ENCODE measurements at regions not wholly inside any gene's neighbourhood (a gene's known extent, or its start where the extent isn't known, plus 50 kb on each side); places are given as distances from the start of the nearest gene placed in this dataset.

- no peak for TF ChIP-seq CTCF (conservative IDR thresholded peaks at IDR 0.05; ENCODE audit: low read depth, low read length)
- no peak for TF ChIP-seq MAZ (IDR thresholded peaks at IDR 0.05; ENCODE audit: borderline replicate concordance, low read depth, low read length)
- no peak for TF ChIP-seq POLR2A (IDR thresholded peaks at IDR 0.05; ENCODE audit: low read depth, low read length)
- TF ChIP-seq CEBPB (IDR thresholded peaks at IDR 0.05; ENCODE audit: low read depth, low read length): no peak
- TF ChIP-seq NFE2L2 (IDR thresholded peaks at IDR 0.05; ENCODE audit: low read depth, low read length): no peak
- TF ChIP-seq, protein P1, sequence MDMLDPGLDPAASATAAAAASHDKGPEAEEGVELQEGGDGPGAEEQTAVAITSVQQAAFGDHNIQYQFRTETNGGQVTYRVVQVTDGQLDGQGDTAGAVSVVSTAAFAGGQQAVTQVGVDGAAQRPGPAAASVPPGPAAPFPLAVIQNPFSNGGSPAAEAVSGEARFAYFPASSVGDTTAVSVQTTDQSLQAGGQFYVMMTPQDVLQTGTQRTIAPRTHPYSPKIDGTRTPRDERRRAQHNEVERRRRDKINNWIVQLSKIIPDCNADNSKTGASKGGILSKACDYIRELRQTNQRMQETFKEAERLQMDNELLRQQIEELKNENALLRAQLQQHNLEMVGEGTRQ (IDR thresholded peaks at IDR 0.05; ENCODE audit: low read depth, low read length): no peak
- no peak for TF ChIP-seq BHLHE40 (IDR thresholded peaks at IDR 0.05; ENCODE audit: low read depth, low read length)
- TF ChIP-seq, protein P2, sequence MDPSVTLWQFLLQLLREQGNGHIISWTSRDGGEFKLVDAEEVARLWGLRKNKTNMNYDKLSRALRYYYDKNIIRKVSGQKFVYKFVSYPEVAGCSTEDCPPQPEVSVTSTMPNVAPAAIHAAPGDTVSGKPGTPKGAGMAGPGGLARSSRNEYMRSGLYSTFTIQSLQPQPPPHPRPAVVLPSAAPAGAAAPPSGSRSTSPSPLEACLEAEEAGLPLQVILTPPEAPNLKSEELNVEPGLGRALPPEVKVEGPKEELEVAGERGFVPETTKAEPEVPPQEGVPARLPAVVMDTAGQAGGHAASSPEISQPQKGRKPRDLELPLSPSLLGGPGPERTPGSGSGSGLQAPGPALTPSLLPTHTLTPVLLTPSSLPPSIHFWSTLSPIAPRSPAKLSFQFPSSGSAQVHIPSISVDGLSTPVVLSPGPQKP (IDR thresholded peaks at IDR 0.05; ENCODE audit: borderline replicate concordance, low read depth, low read length): no peak
- TF ChIP-seq MAFK (IDR thresholded peaks at IDR 0.05; ENCODE audit: low read depth, low read length): no peak
- no peak for TF ChIP-seq MXI1 (IDR thresholded peaks at IDR 0.05; ENCODE audit: borderline replicate concordance, low read depth, low read length)
Observed at GRCh38 chr3:13138833-13139145, 65.6 kb upstream of the IQSEC1 start.
